Breast epithelium (tissue), 3 donors: ENCODE measurements at regions not wholly inside any gene's neighbourhood (a gene's known extent, or its start where the extent isn't known, plus 50 kb on each side); places are given as distances from the start of the nearest gene placed in this dataset.
"Not testable (repeated sequence)": the region's sequence is repeated elsewhere in the genome, so short reads cannot be mapped to it uniquely, and the experiment has no call there.

Experiments used
- POLR2AphosphoS5 ChIP-seq, 3 donors: sonication (generic); formaldehyde crosslinking; IDR thresholded peaks; one replicate each; pipeline ENCODE4 v1.6.1; 2017; ENCODE audit warnings: antibody characterized with exemption in 3 of 3
- TF ChIP-seq, protein P1 (sequence below), 3 donors: fragments of 450-650 bp; IDR thresholded peaks; one replicate each; pipeline ENCODE4 v1.5.1; 2016 to 2017; ENCODE audit warnings: antibody characterized with exemption in 3 of 3, mild to moderate bottlenecking in 3 of 3, moderate library complexity in 3 of 3

DNA sequence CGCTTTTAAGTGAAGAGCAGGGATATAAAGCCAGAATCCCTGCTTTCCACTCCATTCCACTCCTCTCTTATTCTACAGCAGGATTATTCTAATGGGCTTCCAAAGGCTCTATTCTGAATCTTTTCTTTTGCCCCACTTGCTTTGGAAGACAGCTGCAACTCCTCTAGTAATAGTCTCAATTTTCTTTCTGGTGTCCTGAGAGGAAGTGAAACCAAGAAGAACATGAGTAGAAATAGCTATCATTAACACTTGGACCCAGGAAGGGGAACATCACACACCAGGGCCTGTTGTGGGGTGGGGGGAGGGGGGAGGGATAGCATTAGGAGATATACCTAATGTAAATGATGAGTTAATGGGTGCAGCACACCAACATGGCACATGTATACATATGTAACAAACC lies 1597.9 kb downstream of the OLFM4 start:
- TF ChIP-seq, protein P1, sequence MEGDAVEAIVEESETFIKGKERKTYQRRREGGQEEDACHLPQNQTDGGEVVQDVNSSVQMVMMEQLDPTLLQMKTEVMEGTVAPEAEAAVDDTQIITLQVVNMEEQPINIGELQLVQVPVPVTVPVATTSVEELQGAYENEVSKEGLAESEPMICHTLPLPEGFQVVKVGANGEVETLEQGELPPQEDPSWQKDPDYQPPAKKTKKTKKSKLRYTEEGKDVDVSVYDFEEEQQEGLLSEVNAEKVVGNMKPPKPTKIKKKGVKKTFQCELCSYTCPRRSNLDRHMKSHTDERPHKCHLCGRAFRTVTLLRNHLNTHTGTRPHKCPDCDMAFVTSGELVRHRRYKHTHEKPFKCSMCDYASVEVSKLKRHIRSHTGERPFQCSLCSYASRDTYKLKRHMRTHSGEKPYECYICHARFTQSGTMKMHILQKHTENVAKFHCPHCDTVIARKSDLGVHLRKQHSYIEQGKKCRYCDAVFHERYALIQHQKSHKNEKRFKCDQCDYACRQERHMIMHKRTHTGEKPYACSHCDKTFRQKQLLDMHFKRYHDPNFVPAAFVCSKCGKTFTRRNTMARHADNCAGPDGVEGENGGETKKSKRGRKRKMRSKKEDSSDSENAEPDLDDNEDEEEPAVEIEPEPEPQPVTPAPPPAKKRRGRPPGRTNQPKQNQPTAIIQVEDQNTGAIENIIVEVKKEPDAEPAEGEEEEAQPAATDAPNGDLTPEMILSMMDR (IDR thresholded peaks at IDR 0.05), result not testable (repeated sequence)
- TF ChIP-seq POLR2AphosphoS5 (IDR thresholded peaks at IDR 0.05), result not testable (repeated sequence)
